ENCODE measurements at regions not wholly inside any gene's neighbourhood (a gene's known extent, or its start where the extent isn't known, plus 50 kb on each side); places are given as distances from the start of the nearest gene placed in this dataset.
"Not testable (repeated sequence)": the region's sequence is repeated elsewhere in the genome, so short reads cannot be mapped to it uniquely, and the experiment has no call there.

- not testable (repeated sequence) for DNase-seq; ATAC-seq (replicated peaks); H3K27me3 Mint-ChIP-seq; H3K9me3 Mint-ChIP-seq; H3K4me1 Mint-ChIP-seq; H3K27ac Mint-ChIP-seq; H3K4me3 Mint-ChIP-seq; H3K36me3 Mint-ChIP-seq
Measured at GRCh38 chrX:134045372-134045771, 60.0 kb upstream of the GPC3 start.

DNA sequence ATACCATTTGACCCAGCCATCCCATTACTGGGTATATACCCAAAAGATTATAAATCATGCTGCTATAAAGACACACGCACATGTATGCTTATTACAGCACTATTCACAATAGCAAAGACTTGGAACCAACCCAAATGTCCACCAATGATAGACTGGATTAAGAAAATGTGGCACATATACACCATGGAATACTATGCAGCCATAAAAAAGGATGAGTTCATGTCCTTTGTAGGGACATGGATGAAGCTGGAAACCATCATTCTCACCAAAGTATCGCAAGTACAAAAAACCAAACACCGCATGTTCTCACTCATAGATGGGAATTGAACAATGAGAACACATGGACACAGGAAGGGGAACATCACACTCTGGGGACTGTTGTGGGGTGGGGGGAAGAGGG lies 81.7 kb upstream of the GPC3 start:
- not testable (repeated sequence) for H3K27ac Mint-ChIP-seq; H3K4me3 Mint-ChIP-seq; H3K36me3 Mint-ChIP-seq; H3K27me3 Mint-ChIP-seq; DNase-seq; H3K4me1 Mint-ChIP-seq; ATAC-seq (replicated peaks); H3K9me3 Mint-ChIP-seq

DNA sequence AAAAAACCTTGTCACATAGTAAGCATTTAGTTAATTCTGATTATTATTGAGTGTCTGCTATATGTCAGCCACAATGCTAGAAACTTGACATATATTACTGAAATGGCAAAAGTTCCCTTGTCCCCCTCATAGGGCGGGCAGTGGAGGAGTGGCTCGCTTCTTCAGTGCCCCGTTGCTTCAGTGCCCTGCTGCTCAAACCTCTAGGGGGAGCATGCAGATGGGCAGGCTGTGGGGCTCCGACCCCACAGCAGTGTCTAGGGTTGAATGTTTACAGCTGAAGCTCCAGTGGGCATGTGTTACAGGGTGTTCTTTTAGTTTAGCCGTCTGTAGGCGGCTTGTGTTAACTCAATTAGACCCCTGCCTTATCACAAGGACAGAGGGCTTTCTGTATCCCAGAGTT lies 86.5 kb upstream of the GPC3 start:
- H3K36me3 Mint-ChIP-seq; H3K27ac Mint-ChIP-seq; H3K27me3 Mint-ChIP-seq; ATAC-seq (replicated peaks); DNase-seq; H3K9me3 Mint-ChIP-seq; H3K4me1 Mint-ChIP-seq; H3K4me3 Mint-ChIP-seq: not testable (repeated sequence)

DNA sequence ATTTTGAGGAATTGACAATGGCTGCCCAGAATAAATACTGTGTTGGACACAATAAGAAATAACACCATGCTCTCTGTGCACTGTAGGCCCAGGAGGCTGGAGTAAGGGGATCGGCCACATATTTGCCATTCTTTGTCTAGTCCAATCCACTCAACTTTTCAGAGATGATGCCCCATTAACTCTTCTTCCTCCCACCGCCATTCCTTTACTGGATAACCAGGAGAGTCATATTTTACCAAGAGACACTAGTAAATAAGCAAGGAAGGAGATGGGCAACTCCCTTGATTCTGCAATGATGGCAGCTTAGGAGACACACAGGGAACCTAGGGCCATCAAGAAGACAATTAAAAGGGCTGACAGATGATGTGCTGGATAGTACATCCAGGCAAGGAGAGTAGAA lies 87.9 kb upstream of the GPC3 start:
- Mint-ChIP-seq H3K36me3 (no peaks in the 10 kb centered on the region), H3K9me3 (no peaks in the 10 kb centered on the region), H3K27me3 (peaks cover 0 to 11% of the 10 kb centered on the region in 2 donors), H3K4me3 (no peak overlapping the region), H3K4me1 (no peaks in the 10 kb centered on the region), H3K27ac (no peak overlapping the region)
- ATAC-seq (replicated peaks) (no peak), DNase-seq (no peak)

DNA sequence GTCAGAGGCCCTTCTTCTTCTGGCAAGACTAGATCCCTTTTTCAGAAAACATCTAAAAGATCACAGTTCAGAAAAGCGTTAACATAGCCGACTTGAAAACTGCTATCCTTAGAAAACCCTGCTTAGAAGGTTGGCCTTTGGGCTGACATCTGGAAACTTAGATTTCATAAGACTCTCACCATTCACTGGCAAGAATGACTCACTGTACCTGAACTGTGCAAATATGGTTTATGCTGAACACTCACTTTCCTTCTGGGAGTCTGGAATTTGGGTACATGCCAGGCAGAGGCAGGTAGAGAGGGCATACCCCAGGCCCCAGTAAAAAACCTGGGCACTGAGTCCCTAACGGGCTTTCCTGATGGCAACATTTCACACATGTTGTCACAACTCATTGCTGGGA lies 88.8 kb upstream of the GPC3 start:
- Mint-ChIP-seq H3K9me3 (no peaks in the 10 kb centered on the region), H3K27me3 (peaks cover 0 to 19% of the 10 kb centered on the region in 2 donors), H3K27ac (no peak overlapping the region), H3K4me1 (no peaks in the 10 kb centered on the region), H3K36me3 (no peaks in the 10 kb centered on the region), H3K4me3 (no peak overlapping the region)
- no peak for ATAC-seq (replicated peaks)
- DNase-seq, result no peak

GRCh38 chrX:134075894-134076718 lies 90.7 kb upstream of the GPC3 start:
- Mint-ChIP-seq H3K27ac (no peak overlapping the region), H3K36me3 (no peaks in the 10 kb centered on the region), H3K4me1 (no peaks in the 10 kb centered on the region), H3K27me3 (peaks cover 0 to 18% of the 10 kb centered on the region in 2 donors), H3K9me3 (no peaks in the 10 kb centered on the region), H3K4me3 (no peak overlapping the region)
- DNase-seq (no peak), ATAC-seq (replicated peaks) (no peak)

- Mint-ChIP-seq H3K36me3 (no peaks in the 10 kb centered on the region), H3K9me3 (peaks cover 3 to 8% of the 10 kb centered on the region in 2 donors), H3K27ac (no peak overlapping the region), H3K4me1 (no peaks in the 10 kb centered on the region), H3K4me3 (no peak overlapping the region), H3K27me3 (peaks cover 6 to 8% of the 10 kb centered on the region in 2 donors)
- ATAC-seq (replicated peaks) (no peak), DNase-seq (no peak)
Measured at GRCh38 chrX:134095366-134095765, 110.0 kb upstream of the GPC3 start.

GRCh38 chrX:134101636-134102035 lies 116.2 kb upstream of the GPC3 start:
- no peak for ATAC-seq (replicated peaks)
- H3K4me3 Mint-ChIP-seq, result no peak overlapping the region

DNA sequence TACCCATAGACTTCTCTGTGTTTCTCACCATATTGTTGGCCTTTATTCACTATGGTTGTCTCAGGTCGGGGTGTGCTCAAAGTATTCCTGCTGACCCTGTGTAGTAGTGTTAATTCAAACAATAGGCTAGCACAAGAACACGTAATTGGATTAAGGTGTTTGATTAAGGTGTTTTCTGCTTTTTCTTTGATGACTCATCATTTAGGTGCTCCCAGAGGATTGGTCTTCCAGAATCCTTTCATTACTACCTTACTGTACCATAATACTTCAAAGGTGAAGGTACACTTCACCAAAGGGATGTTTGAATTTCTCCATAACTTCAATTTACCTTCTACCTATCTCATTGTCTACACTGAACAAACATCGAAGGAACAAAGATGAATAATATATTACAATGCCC lies 121.7 kb upstream of the CCDC160 start:
- no peak overlapping the region for H3K4me3 Mint-ChIP-seq
- no peak for ATAC-seq (replicated peaks)
- no peaks in the 10 kb centered on the region for H3K36me3 Mint-ChIP-seq
- H3K4me1 Mint-ChIP-seq, result no peaks in the 10 kb centered on the region
- H3K27me3 Mint-ChIP-seq, result peaks cover 9 to 13% of the 10 kb centered on the region in 2 donors
- H3K9me3 Mint-ChIP-seq, result peaks cover 2 to 4% of the 10 kb centered on the region in 2 donors
- no peak overlapping the region for H3K27ac Mint-ChIP-seq
- no peak for DNase-seq

More at GRCh38 chrX:134101636-134102035, 116.2 kb upstream of the GPC3 start:
- no peaks in the 10 kb centered on the region for H3K4me1 Mint-ChIP-seq
- no peak for DNase-seq
- H3K27me3 Mint-ChIP-seq, result peaks cover 6 to 8% of the 10 kb centered on the region in 2 donors
- H3K36me3 Mint-ChIP-seq, result no peaks in the 10 kb centered on the region
- H3K9me3 Mint-ChIP-seq, result peaks cover 3 to 8% of the 10 kb centered on the region in 2 donors
- no peak overlapping the region for H3K27ac Mint-ChIP-seq

GRCh38 chrX:134137341-134137740 lies 99.6 kb upstream of the CCDC160 start:
- peaks cover 0 to 1% of the 10 kb centered on the region in 2 donors for H3K4me1 Mint-ChIP-seq
- peaks cover 0 to 1% of the 10 kb centered on the region in 2 donors for H3K9me3 Mint-ChIP-seq
- no peak overlapping the region for H3K27ac Mint-ChIP-seq
- DNase-seq, result no peak
- H3K4me3 Mint-ChIP-seq, result no peak overlapping the region
- ATAC-seq (replicated peaks), result no peak
- H3K27me3 Mint-ChIP-seq, result peaks cover 0 to 3% of the 10 kb centered on the region in 2 donors
- no peaks in the 10 kb centered on the region for H3K36me3 Mint-ChIP-seq

DNA sequence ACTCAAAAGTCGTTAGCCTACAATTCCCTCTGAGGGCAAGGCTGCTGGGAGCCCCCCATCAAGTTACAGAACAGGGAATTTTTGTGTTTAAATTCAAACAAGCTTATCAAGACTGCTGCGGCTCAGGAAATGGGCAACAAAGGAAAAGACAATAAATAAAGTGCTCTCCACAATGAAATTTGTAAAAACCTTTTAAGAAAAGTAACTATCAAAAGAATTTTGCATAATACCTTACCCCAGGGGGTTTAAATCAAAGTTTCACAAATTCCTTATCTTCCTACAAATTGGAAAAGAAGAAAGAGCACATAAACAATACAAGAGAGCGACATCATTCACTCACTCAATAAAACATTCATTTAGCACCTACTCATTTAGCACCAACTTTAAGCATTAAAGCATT lies 97.9 kb upstream of the CCDC160 start:
- Mint-ChIP-seq H3K27ac (no peak overlapping the region), H3K4me1 (peaks cover 0 to 1% of the 10 kb centered on the region in 2 donors), H3K27me3 (peaks cover 0 to 2% of the 10 kb centered on the region in 2 donors), H3K9me3 (peaks cover 0 to 1% of the 10 kb centered on the region in 2 donors), H3K36me3 (no peaks in the 10 kb centered on the region), H3K4me3 (no peak overlapping the region)
- ATAC-seq (replicated peaks) (no peak), DNase-seq (no peak)

DNA sequence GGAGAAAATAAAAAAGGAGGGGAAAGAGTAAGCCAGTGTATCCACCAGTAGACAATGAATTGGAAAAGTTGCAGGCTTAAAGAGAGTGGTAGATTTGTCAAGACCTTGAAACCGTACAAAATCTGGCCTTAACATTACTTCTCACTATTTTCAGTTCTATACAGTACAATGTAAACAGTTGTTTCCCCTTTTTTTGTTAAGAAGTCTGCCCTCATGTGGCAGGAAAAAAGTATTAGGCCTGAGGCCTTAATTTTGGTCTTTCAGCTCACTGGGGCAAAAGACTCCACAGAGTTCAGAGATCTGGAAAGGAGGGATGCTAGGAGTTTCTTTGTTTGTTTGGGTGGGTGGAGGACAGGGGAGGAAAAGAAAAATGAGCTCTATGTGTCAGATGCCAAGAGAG lies 92.8 kb upstream of the CCDC160 start:
- DNase-seq (peak; percentile 4), ATAC-seq (replicated peaks) (peak; percentile 62 to 72)
- no peak overlapping the region for H3K27ac Mint-ChIP-seq
- no peak overlapping the region for H3K4me3 Mint-ChIP-seq
- no peaks in the 10 kb centered on the region for H3K4me1 Mint-ChIP-seq
- no peaks in the 10 kb centered on the region for H3K9me3 Mint-ChIP-seq
- H3K27me3 Mint-ChIP-seq, result no peaks in the 10 kb centered on the region
- H3K36me3 Mint-ChIP-seq, result no peaks in the 10 kb centered on the region

GRCh38 chrX:134146493-134146892 lies 90.5 kb upstream of the CCDC160 start:
- no peak for ATAC-seq (replicated peaks)
- Mint-ChIP-seq H3K36me3 (no peaks in the 10 kb centered on the region), H3K4me3 (no peak overlapping the region), H3K27ac (no peak overlapping the region), H3K27me3 (peaks cover 0 to 3% of the 10 kb centered on the region in 2 donors), H3K4me1 (no peaks in the 10 kb centered on the region), H3K9me3 (no peaks in the 10 kb centered on the region)
- DNase-seq, result no peak

GRCh38 chrX:134148172-134148692 lies 88.8 kb upstream of the CCDC160 start:
- H3K4me1 Mint-ChIP-seq, result no peaks in the 10 kb centered on the region
- H3K9me3 Mint-ChIP-seq, result no peaks in the 10 kb centered on the region
- H3K4me3 Mint-ChIP-seq, result no peak overlapping the region
- ATAC-seq (replicated peaks) (no peak), DNase-seq (no peak)
- H3K27me3 Mint-ChIP-seq, result peaks cover 0 to 3% of the 10 kb centered on the region in 2 donors
- no peak overlapping the region for H3K27ac Mint-ChIP-seq
- no peaks in the 10 kb centered on the region for H3K36me3 Mint-ChIP-seq

DNA sequence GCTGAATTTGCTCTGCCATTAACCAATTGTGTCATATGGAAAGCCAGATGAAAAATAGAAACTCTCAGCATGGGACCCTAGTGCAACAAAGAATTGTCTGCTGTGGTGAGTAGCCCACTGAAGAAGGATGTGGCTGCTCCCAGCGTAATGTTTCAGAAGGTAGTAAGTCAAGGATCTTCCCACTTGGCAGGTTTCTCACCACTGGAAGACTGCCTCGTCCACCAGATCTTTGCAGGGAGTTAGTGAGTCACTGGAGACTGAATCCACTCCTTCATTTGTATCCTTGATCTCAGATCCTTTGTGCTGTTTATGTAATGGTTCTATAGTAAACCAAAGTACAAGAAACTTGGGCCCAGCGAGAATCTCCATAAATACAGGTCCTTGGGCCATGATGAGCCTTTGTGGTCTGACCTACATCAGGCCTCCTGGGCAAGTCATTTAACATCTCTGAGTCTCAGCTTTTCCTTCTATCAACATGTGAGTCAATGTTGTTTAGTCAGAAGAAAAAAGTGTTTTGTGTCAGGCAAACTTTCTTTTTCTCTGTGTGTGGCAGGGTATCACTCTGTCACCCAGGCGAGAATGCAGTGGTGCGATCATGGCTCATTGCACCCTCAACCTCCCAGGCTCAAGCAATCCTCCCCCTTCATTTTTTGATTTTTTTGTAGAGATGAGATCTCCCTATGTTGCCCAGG lies 78.0 kb upstream of the CCDC160 start:
- H3K9me3 Mint-ChIP-seq, result no peaks in the 10 kb centered on the region
- no peak overlapping the region for H3K27ac Mint-ChIP-seq
- H3K4me1 Mint-ChIP-seq, result peaks cover 6 to 14% of the 10 kb centered on the region in 2 donors
- no peak overlapping the region for H3K4me3 Mint-ChIP-seq
- peaks cover 0 to 3% of the 10 kb centered on the region in 2 donors for H3K27me3 Mint-ChIP-seq
- ATAC-seq (replicated peaks) (peak in 1 of 2 donors; percentile 42), DNase-seq (no peak)
- no peaks in the 10 kb centered on the region for H3K36me3 Mint-ChIP-seq

Measured in stimulated activated naive B cell treated with anti-CD40 and anti-IgM and Interleukin-4, amounts not matched to agents 10 μg/mL and 1 μg/mL and 100 μg/mL, for 72 hours (primary cell).